Epithelial cell of proximal tubule (primary cell): ENCODE measurements at regions not wholly inside any gene's neighbourhood (a gene's known extent, or its start where the extent isn't known, plus 50 kb on each side); places are given as distances from the start of the nearest gene placed in this dataset.

Source experiments
- DNase-seq: peaks from one replicate; pipeline ENCODE4 v3.0.0-alpha.2; 2011; ENCODE audit warnings: low read depth
- H3K4me3 ChIP-seq: 2 replicates; pipeline ENCODE4 v1.5.1; 2011; ENCODE audit warnings: low read depth, mild to moderate bottlenecking, low read length
- TF ChIP-seq, protein P1 (sequence below): conservative IDR thresholded peaks from 2 replicates; pipeline ENCODE4 v1.5.1; 2012; ENCODE audit warnings: low read depth, mild to moderate bottlenecking, low read length

DNA sequence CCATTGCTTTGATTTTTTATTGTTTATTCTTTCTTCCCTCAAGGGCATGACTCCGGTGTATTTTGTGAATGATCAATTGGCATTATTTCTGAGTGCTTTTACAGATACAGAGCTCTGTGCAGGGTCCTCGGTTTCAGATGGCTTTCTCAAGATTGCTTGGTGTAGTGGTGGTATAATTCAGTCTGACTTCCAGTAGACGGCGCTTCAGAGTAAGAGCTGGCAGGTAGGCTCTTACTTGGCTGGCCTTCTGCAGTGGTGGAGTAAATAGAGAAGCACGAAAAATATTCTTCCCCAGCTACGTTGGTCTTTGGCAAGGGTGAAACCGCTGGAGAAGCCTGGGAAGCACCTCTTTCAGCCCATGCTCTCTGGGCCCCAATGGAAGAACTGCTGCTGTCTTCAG is 723.0 kb upstream of the BCHE start:
- no peak overlapping the region for H3K4me3 ChIP-seq
- no peak for DNase-seq
- TF ChIP-seq, protein P1, sequence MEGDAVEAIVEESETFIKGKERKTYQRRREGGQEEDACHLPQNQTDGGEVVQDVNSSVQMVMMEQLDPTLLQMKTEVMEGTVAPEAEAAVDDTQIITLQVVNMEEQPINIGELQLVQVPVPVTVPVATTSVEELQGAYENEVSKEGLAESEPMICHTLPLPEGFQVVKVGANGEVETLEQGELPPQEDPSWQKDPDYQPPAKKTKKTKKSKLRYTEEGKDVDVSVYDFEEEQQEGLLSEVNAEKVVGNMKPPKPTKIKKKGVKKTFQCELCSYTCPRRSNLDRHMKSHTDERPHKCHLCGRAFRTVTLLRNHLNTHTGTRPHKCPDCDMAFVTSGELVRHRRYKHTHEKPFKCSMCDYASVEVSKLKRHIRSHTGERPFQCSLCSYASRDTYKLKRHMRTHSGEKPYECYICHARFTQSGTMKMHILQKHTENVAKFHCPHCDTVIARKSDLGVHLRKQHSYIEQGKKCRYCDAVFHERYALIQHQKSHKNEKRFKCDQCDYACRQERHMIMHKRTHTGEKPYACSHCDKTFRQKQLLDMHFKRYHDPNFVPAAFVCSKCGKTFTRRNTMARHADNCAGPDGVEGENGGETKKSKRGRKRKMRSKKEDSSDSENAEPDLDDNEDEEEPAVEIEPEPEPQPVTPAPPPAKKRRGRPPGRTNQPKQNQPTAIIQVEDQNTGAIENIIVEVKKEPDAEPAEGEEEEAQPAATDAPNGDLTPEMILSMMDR = peak; percentile 10

DNA sequence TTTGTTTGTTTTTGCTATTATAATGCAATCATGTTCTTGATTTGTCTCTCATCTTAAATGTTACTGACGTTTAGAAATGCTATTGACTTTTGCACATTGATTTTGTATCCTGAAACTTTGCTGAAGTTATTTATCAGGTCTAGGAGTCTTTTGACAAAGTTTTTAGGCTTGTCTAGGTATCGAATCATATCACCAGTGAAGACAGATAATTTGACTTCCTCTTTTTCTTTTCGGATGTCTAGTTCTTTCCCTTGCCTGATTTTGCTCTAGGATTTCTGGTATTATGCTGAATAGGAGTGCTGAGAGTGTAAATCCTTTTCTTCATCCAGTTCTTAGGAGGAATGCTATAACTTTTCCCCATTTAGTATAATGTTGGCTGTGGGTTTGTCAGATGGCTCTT is 719.7 kb upstream of the BCHE start:
- TF ChIP-seq, protein P1 = no peak
- DNase-seq = no peak
- no peak overlapping the region for H3K4me3 ChIP-seq

DNA sequence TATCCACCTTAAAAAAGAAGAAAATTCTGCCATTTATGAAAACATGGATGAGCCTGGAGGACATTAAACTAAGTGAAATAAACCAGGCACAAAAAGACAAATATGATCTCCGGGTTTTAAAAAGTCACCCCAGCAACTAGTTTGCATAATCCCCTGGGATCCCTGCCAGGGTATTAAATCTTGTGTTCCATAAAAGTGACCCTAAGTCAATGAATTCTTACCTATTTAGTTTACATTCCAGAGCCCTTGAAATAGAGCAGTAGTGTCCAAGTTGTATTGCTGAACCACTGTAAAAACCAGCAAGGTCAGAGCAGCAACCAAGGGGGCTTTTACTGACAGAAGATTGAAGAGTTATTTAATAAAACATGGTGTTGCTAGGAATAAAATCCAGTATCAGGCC is 716.8 kb upstream of the BCHE start:
- DNase-seq = no peak
- H3K4me3 ChIP-seq = no peak overlapping the region
- TF ChIP-seq, protein P1 = no peak

DNA sequence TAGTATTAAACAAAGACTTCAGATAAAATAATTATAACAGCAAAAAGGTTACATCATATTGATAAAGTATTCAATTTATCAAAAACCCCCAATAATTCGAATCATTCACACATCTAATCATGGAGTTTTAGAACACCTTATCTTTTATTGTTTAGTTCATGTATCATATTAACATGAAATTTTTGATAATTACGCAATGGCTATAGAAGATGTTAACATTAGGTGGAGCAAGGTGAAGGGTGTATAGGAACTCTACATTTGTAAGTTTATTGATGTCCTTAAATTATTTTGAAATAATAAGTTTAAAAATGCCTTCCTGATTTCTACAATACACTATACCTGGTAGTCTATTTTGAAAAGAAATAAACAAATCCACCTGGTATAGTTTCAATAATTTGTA is 696.5 kb upstream of the BCHE start:
- TF ChIP-seq, protein P1 = no peak
- DNase-seq = no peak
- H3K4me3 ChIP-seq = no peak overlapping the region

DNA sequence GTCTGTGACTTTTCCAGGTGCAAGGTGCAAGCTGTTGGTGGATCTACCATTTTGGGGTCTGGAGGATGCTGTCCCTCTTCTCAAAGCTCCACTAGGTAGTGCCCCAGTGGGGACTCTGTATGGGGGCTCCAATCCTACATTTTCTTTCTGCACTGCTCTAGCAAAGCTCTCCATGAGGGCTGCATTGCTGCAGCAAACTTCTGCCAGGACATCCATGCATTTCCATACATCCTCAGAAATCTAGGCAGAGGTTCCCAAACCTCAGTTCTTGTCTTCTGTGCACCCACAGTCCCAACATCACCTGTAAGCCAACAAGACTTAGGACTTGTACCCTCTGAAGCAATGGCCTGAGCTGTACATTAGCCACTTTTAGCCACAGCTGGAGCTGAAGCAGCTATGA is 694.5 kb upstream of the BCHE start:
- DNase-seq = no peak
- H3K4me3 ChIP-seq = no peak overlapping the region
- TF ChIP-seq, protein P1 = no peak

DNA sequence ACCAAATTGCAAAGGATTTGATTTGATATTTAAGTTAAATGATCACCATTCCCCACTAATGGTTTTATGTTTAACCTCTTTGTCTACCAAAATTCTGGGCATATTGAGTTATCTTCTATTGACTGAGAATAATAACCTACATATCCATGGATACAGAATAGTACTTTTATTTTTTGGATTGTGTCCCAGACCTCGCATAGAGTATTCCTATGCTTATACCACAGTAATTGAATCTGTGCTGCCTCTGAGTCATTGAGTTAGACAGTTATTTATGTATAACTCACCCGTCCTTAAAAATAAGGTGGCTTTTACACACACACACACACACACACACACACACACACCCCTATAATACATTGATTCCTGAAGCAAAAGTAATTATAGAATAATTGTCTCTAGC is 690.1 kb upstream of the BCHE start:
- H3K4me3 ChIP-seq = no peak overlapping the region
- no peak for DNase-seq
- TF ChIP-seq, protein P1 = no peak

DNA sequence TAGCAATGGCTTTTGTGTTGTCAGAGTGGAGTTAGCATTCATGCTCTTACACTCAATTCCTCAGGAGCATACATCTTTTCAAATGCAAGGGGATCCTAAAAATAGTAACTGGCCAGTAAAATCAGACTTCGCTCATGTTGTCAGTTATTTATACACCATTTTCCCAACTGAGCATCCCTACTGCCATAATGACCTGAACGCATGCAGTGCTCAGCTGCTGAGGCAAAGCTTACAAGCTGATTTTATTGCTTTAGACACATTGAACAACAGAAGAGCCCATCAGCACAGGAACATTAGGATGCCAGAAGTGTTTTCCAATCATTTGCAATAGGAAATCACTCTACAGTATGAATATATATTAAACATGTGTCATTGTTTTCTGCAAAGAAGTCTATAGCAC is 689.7 kb upstream of the BCHE start:
- no peak for DNase-seq
- TF ChIP-seq, protein P1 = no peak
- no peak overlapping the region for H3K4me3 ChIP-seq
